Thymus (tissue), 11 donors: ENCODE measurements at regions not wholly inside any gene's neighbourhood (a gene's known extent, or its start where the extent isn't known, plus 50 kb on each side); places are given as distances from the start of the nearest gene placed in this dataset.

Experiments
- DNase-seq, 9 donors: peaks; one replicate each; pipeline ENCODE4 v3.0.0-alpha.2; 2013; ENCODE audit warnings: low spot score in 9 of 9, low read depth in 6 of 9, missing footprints in 1 of 9
- H3K27ac ChIP-seq, 2 donors: one replicate each; pipeline ENCODE4 v1.5.1; 2013; ENCODE audit warnings: control low read depth in 1 of 2, low read depth in 1 of 2, low read length in 1 of 2, mild to moderate bottlenecking in 1 of 2, moderate library complexity in 1 of 2
- H3K27me3 ChIP-seq, 2 donors: one replicate each; pipeline ENCODE4 v1.5.1; 2013; ENCODE audit warnings: low read length in 1 of 2; ENCODE audit not compliant: control insufficient read depth in 2 of 2, insufficient read depth in 1 of 2
- H3K36me3 ChIP-seq, 2 donors: one replicate each; pipeline ENCODE4 v1.5.1; 2013; ENCODE audit warnings: low read length in 1 of 2, mild to moderate bottlenecking in 1 of 2, moderate library complexity in 1 of 2; ENCODE audit not compliant: control insufficient read depth in 2 of 2, insufficient read depth in 2 of 2
- H3K4me1 ChIP-seq, 2 donors: one replicate each; pipeline ENCODE4 v1.5.1; 2013; ENCODE audit warnings: low read length in 2 of 2; ENCODE audit not compliant: control insufficient read depth in 2 of 2, insufficient read depth in 2 of 2
- H3K4me3 ChIP-seq, 2 donors: one replicate each; pipeline ENCODE4 v1.5.1; 2013; ENCODE audit warnings: low read length in 2 of 2, control low read depth in 1 of 2, mild to moderate bottlenecking in 1 of 2
- H3K9me3 ChIP-seq, 2 donors: one replicate each; pipeline ENCODE4 v1.5.1; 2013; ENCODE audit warnings: low read length in 1 of 2, mild to moderate bottlenecking in 1 of 2; ENCODE audit not compliant: control insufficient read depth in 2 of 2, insufficient read depth in 1 of 2
- WGBS: extraction: QIAGEN DNeasy Blood & Tissue Kit; methylation state at CpG from one replicate; pipeline ENCODE4 v1.1.7; 2013; 5-methylcytosine and 5-hydroxymethylcytosine counted together
- donor health status: healthy.

- Histone ChIP-seq H3K36me3 (no peaks in the 10 kb centered on the region), H3K4me1 (peaks cover 2 to 4% of the 10 kb centered on the region in 2 donors), H3K27me3 (no peaks in the 10 kb centered on the region), H3K9me3 (no peaks in the 10 kb centered on the region), H3K4me3 (no peak overlapping the region), H3K27ac (no peak overlapping the region)
- 91% methylated on average over 7 of the region's 7 CpGs for WGBS
- DNase-seq, result no peak
Measured at GRCh38 chr22:47551431-47551775, 789.0 kb downstream of the TBC1D22A start.

GRCh38 chr22:47550524-47551430 lies 788.3 kb downstream of the TBC1D22A start:
- DNase-seq, result peak in 1 of 9 donors; percentile 5
- H3K27ac ChIP-seq, result no peak overlapping the region
- H3K9me3 ChIP-seq, result no peaks in the 10 kb centered on the region
- 68% methylated on average over 23 of the region's 23 CpGs for WGBS
- peaks cover 2 to 4% of the 10 kb centered on the region in 2 donors for H3K4me1 ChIP-seq
- H3K27me3 ChIP-seq, result no peaks in the 10 kb centered on the region
- no peak overlapping the region for H3K4me3 ChIP-seq
- no peaks in the 10 kb centered on the region for H3K36me3 ChIP-seq

DNA sequence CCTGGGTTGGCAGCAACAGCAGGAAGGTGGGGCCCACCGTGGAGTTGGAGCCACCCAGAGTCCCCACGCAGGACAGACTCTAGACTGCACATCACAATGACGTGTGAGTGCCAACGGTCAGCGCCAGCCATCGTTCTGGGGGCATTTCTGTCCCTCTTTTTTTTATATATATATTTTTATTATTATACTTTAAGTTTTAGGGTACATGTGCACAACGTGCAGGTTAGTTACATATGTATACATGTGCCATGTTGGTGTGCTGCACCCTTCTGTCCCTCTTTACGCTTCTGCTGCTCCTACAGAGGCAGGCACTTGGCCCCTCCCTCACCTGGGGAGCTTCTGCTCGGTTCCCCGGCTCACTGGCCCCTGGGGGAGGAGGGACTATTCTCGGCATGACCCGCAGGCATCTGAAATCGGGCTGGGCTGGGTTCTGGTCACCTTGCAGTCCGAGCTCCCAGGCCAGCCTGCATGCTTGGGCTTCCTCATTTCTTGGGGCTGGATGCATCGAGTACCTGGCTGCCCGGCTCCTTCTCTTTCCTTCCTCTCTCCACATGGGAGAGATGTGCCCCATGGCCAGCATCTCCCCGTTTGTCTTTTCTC lies 787.4 kb downstream of the TBC1D22A start:
- Histone ChIP-seq H3K4me1 (peaks cover 2 to 4% of the 10 kb centered on the region in 2 donors), H3K36me3 (no peaks in the 10 kb centered on the region), H3K4me3 (no peak overlapping the region), H3K9me3 (no peaks in the 10 kb centered on the region), H3K27me3 (no peaks in the 10 kb centered on the region), H3K27ac (no peak overlapping the region)
- WGBS, result 82% methylated on average over 17 of the region's 17 CpGs
- no peak for DNase-seq

DNA sequence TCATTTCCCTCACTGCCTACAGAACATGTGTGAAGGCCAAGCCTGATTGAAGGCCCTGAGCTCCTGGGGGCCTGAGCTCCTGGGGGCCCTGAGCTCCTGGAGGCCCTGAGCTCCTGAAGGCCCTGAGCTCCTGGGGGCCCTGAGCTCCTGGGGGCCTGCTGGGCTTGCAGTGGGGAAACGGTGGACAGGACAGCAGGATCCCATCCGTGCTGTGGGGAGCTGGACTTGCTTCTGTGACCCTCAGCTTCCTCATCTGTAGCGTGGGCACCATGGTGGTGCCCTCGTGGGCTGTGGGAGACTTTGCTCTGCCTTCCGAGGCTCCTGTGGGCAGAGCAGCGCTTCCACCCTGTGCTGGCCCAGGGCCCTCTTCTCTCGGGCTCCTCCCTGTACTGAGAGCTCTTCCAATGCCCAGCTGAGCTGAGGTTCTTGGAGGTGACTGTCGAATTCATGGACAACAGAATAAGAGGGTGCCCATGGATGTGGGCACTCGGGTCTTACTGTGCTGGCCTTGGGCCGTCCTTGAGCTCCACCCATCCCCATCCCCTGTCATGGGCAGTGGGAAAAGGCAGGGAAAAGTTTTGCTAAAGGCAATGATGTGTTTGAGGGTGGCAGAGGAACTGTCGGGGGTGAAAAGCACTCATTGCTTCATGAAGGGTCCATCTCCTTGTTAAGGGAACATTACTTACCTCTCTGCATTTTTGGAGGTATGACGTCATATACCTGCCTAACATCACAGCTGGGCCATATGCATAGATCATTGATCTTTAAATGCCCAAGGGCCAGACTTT lies 786.7 kb downstream of the TBC1D22A start:
- Histone ChIP-seq H3K36me3 (no peaks in the 10 kb centered on the region), H3K9me3 (no peaks in the 10 kb centered on the region), H3K27me3 (no peaks in the 10 kb centered on the region), H3K4me3 (no peak overlapping the region), H3K27ac (peak overlapping the region in 1 of 2 donors; percentile 60), H3K4me1 (peaks cover 2 to 4% of the 10 kb centered on the region in 2 donors)
- no peak for DNase-seq
- WGBS, result 90% methylated on average over 12 of the region's 12 CpGs

DNA sequence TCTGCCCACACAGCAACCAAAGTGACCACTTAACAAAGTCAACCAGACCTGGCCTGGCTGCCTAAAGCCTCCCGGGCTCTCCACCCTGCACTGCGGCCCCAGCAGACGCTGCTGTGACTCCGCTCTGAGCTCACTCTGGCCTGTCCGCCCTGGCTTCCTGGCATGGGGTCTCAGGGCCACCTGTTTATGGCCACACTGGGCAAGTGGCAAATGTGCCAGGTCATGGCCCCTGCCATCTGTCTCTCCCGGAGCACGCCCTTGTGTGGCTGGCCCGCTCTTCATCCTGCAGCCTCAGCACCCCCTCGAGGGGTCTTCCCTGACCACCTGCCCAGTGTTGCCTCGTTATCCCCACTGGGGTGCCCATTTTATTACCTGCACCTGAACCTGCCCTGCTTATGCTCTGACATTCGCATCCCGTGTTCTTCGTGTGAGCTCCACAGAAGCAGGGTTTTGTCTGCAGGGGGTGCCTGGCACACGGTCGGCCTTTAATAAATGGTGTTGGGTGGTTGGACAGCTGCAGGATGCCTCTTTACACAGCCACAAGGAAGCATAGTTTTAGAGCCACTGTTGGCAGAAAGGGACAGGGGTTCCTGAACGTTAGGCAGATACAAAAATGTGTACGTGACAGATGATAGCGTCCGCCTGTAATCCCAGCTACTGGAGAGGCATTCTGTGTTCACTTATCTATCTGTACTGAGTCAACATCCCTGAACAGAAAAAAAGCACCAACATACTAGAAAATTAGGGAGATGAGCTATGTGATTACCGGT lies 785.6 kb downstream of the TBC1D22A start:
- H3K27me3 ChIP-seq, result no peaks in the 10 kb centered on the region
- DNase-seq, result no peak
- H3K36me3 ChIP-seq, result no peaks in the 10 kb centered on the region
- H3K27ac ChIP-seq, result no peak overlapping the region
- no peak overlapping the region for H3K4me3 ChIP-seq
- peaks cover 2 to 4% of the 10 kb centered on the region in 2 donors for H3K4me1 ChIP-seq
- no peaks in the 10 kb centered on the region for H3K9me3 ChIP-seq
- 91% methylated on average over 20 of the region's 20 CpGs for WGBS

GRCh38 chr22:47547239-47547661 lies 784.8 kb downstream of the TBC1D22A start:
- Histone ChIP-seq H3K9me3 (no peaks in the 10 kb centered on the region), H3K4me3 (no peak overlapping the region), H3K27ac (no peak overlapping the region), H3K27me3 (no peaks in the 10 kb centered on the region), H3K36me3 (no peaks in the 10 kb centered on the region), H3K4me1 (peaks cover 2 to 4% of the 10 kb centered on the region in 2 donors)
- 72% methylated on average over 6 of the region's 6 CpGs for WGBS
- no peak for DNase-seq

GRCh38 chr22:47544696-47545095 lies 782.2 kb downstream of the TBC1D22A start:
- WGBS, result 78% methylated on average over 2 of the region's 2 CpGs
- Histone ChIP-seq H3K27ac (no peak overlapping the region), H3K4me3 (no peak overlapping the region)

DNA sequence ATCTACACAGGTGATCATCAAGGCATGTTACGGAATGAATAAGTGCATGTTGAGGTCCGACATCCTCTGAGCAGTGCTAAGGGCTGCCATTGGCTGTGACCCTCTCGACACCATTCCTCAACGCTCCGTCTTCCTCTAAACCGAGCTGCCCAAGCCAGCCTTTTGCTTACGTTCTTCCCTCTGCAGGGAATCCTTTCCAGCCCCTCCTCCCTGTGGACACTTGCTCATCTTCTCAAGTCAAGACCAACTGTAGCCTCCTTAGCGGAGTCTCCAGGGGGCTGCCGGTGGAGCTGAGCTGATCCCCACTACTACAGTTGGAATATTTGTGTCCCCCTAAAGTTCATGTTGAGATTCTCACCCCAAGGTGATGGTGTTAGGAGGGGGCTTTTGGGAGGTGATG lies 781.0 kb downstream of the TBC1D22A start:
- no peak overlapping the region for H3K27ac ChIP-seq
- no peak for DNase-seq
- H3K27me3 ChIP-seq, result no peaks in the 10 kb centered on the region
- H3K36me3 ChIP-seq, result no peaks in the 10 kb centered on the region
- WGBS, result 95% methylated on average over 9 of the region's 9 CpGs
- no peaks in the 10 kb centered on the region for H3K4me1 ChIP-seq
- H3K9me3 ChIP-seq, result peaks cover 0 to 3% of the 10 kb centered on the region in 2 donors
- no peak overlapping the region for H3K4me3 ChIP-seq

More at GRCh38 chr22:47544696-47545095, 782.2 kb downstream of the TBC1D22A start:
- DNase-seq, result no peak
- Histone ChIP-seq H3K4me1 (peaks cover 0 to 2% of the 10 kb centered on the region in 2 donors), H3K9me3 (peaks cover 0 to 3% of the 10 kb centered on the region in 2 donors), H3K27me3 (no peaks in the 10 kb centered on the region), H3K36me3 (no peaks in the 10 kb centered on the region)
